ENCODE measurements at regions not wholly inside any gene's neighbourhood (a gene's known extent, or its start where the extent isn't known, plus 50 kb on each side); places are given as distances from the start of the nearest gene placed in this dataset.

GRCh38 chr11:115085461-115086210 lies 407.3 kb downstream of the NXPE2 start:
- Histone ChIP-seq H3K4me3 (ENCODE audit: low read depth, low read length) (no peak overlapping the region), H3K36me3 (replicated peaks) (no peaks in the 10 kb centered on the region), H3K27me3 (replicated peaks) (no peaks in the 10 kb centered on the region), H3K27ac (no peak overlapping the region)
- no peak for DNase-seq
- in situ Hi-C loops (cut with HindIII; ENCODE audit: low pct_ligation_motif_present, low sequenced_read_pairs): no loop called here
- TF ChIP-seq CTCF (IDR thresholded peaks at IDR 0.05; ENCODE audit: low read depth, low read length, missing control alignments): no peak

- Histone ChIP-seq H3K4me3 (ENCODE audit: low read depth, low read length) (no peak overlapping the region), H3K27me3 (replicated peaks) (no peaks in the 10 kb centered on the region), H3K36me3 (replicated peaks) (no peaks in the 10 kb centered on the region), H3K27ac (no peak overlapping the region)
- in situ Hi-C loops (cut with HindIII; ENCODE audit: low pct_ligation_motif_present, low sequenced_read_pairs): no loop called here
- DNase-seq: no peak
- no peak for TF ChIP-seq CTCF (IDR thresholded peaks at IDR 0.05; ENCODE audit: low read depth, low read length, missing control alignments)
Observed at GRCh38 chr11:115087791-115088190, 409.5 kb downstream of the NXPE2 start.

DNA sequence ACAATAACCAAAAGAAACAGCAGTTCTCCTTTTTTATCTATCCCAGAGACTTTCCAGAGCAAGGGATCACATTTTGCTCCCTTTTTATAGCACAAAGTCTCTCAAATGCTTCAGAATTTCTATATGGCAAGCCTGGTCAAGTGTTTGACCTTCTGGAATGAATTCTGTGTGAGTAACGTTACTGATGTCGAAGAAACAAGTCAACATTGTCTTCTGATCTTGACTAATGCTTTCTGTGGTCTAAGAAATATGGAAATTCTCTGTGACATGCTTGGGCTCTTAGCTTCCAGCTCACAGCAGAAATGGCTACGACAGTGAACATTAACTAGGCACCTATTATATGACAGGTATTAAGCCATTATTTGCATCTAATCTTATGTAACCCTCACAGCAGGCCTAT lies 411.7 kb downstream of the CADM1 start:
- Histone ChIP-seq H3K36me3 (replicated peaks) (no peaks in the 10 kb centered on the region), H3K4me3 (ENCODE audit: low read depth, low read length) (no peak overlapping the region), H3K27ac (no peak overlapping the region), H3K27me3 (replicated peaks) (no peaks in the 10 kb centered on the region)
- TF ChIP-seq CTCF (IDR thresholded peaks at IDR 0.05; ENCODE audit: low read depth, low read length, missing control alignments): no peak
- in situ Hi-C loops (cut with HindIII; ENCODE audit: low pct_ligation_motif_present, low sequenced_read_pairs): no loop called here
- DNase-seq: no peak

DNA sequence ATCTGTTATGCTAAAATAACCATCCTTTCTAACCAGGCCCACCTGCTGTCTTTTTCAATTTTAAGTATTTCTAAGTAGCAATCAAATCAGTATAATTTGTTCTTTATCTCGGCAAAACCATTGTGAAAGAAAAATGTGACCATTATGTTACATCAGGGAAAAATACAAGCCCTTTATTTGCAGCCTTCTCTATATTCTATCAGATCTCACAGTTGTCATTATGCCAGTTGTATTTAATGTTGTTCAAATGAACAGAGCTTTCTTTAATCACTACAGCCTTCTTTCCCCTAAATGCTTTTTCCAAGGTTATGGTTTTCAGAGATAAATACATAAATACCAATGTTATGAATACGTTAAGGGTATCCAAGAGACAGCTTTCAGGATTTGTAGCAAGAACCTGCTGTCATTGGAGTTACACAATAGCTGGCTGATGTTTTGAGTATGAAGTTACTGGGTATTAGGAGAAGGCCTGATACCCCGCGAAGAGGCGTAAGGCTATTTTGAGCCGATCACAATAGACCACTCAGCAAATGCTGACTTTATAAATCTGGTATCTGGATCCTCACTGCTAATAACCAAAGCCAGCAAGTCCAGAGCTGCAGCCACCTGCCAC lies 406.3 kb downstream of the CADM1 start:
- Histone ChIP-seq H3K27me3 (replicated peaks) (no peaks in the 10 kb centered on the region), H3K27ac (no peak overlapping the region), H3K36me3 (replicated peaks) (no peaks in the 10 kb centered on the region), H3K4me3 (ENCODE audit: low read depth, low read length) (no peak overlapping the region)
- TF ChIP-seq CTCF (IDR thresholded peaks at IDR 0.05; ENCODE audit: low read depth, low read length, missing control alignments): no peak
- in situ Hi-C loops (cut with HindIII; ENCODE audit: low pct_ligation_motif_present, low sequenced_read_pairs): no loop called here
- no peak for DNase-seq

- Histone ChIP-seq H3K36me3 (replicated peaks) (no peaks in the 10 kb centered on the region), H3K27ac (no peak overlapping the region), H3K4me3 (ENCODE audit: low read depth, low read length) (no peak overlapping the region), H3K27me3 (replicated peaks) (no peaks in the 10 kb centered on the region)
- in situ Hi-C loops (cut with HindIII; ENCODE audit: low pct_ligation_motif_present, low sequenced_read_pairs): no loop called here
- TF ChIP-seq CTCF (IDR thresholded peaks at IDR 0.05; ENCODE audit: low read depth, low read length, missing control alignments): no peak
- DNase-seq: no peak
Observed at GRCh38 chr11:115100706-115101105, 403.5 kb downstream of the CADM1 start.

All from brain microvascular endothelial cell (primary cell).